ENCODE measurements at regions not wholly inside any gene's neighbourhood (a gene's known extent, or its start where the extent isn't known, plus 50 kb on each side); places are given as distances from the start of the nearest gene placed in this dataset.

DNA sequence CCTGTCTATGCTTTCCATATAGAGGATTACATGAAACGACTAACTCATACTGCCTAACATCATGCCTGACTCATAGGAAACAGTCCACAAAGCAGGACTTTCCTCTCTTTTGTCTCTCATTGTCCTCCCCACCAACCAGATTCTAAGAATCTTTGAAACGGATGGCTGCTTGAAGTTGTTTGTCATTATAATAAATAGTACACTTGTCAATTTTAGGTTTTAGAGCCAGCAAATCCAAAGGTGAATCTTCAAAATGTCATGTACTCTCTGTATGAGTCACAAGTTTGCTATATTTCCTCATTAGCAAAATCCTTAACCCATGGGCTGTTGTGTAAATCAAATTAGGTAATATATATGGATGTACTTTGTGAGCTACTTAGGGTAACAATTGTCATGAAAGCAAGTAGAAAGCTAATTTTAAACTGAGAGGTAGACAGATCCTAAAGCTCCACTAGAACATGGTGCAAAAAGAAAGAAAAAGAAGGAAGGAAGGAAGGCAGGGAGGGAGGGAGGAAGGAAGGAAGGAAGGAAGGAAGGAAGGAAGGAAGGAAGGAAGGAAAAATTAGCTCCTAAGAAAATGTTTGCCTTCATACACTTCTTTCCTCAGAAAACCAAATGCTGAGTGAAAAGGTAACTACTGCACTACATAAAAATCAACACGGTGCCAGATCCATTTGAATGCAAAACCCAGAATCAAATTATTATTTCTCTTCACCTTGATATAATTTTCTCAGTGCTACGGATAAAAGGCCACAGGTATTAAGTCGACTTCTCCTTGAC is 129.5 kb upstream of the PRMT6 start:
- no peak for DNase-seq (ENCODE audit: low read depth in 1 of 2, low spot score in 1 of 2)
- no peak overlapping the region for H3K4me3 ChIP-seq (replicated peaks; ENCODE audit: insufficient read depth, low read length)
- TF ChIP-seq, protein P1, sequence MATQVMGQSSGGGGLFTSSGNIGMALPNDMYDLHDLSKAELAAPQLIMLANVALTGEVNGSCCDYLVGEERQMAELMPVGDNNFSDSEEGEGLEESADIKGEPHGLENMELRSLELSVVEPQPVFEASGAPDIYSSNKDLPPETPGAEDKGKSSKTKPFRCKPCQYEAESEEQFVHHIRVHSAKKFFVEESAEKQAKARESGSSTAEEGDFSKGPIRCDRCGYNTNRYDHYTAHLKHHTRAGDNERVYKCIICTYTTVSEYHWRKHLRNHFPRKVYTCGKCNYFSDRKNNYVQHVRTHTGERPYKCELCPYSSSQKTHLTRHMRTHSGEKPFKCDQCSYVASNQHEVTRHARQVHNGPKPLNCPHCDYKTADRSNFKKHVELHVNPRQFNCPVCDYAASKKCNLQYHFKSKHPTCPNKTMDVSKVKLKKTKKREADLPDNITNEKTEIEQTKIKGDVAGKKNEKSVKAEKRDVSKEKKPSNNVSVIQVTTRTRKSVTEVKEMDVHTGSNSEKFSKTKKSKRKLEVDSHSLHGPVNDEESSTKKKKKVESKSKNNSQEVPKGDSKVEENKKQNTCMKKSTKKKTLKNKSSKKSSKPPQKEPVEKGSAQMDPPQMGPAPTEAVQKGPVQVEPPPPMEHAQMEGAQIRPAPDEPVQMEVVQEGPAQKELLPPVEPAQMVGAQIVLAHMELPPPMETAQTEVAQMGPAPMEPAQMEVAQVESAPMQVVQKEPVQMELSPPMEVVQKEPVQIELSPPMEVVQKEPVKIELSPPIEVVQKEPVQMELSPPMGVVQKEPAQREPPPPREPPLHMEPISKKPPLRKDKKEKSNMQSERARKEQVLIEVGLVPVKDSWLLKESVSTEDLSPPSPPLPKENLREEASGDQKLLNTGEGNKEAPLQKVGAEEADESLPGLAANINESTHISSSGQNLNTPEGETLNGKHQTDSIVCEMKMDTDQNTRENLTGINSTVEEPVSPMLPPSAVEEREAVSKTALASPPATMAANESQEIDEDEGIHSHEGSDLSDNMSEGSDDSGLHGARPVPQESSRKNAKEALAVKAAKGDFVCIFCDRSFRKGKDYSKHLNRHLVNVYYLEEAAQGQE (IDR thresholded peaks at IDR 0.05; ENCODE audit: insufficient replicate concordance, low read depth) = no peak
- TF ChIP-seq POLR2AphosphoS5 (IDR thresholded peaks at IDR 0.05; ENCODE audit: low read depth) = no peak
- TF ChIP-seq, protein P2, sequence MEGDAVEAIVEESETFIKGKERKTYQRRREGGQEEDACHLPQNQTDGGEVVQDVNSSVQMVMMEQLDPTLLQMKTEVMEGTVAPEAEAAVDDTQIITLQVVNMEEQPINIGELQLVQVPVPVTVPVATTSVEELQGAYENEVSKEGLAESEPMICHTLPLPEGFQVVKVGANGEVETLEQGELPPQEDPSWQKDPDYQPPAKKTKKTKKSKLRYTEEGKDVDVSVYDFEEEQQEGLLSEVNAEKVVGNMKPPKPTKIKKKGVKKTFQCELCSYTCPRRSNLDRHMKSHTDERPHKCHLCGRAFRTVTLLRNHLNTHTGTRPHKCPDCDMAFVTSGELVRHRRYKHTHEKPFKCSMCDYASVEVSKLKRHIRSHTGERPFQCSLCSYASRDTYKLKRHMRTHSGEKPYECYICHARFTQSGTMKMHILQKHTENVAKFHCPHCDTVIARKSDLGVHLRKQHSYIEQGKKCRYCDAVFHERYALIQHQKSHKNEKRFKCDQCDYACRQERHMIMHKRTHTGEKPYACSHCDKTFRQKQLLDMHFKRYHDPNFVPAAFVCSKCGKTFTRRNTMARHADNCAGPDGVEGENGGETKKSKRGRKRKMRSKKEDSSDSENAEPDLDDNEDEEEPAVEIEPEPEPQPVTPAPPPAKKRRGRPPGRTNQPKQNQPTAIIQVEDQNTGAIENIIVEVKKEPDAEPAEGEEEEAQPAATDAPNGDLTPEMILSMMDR (IDR thresholded peaks at IDR 0.05; ENCODE audit: insufficient read depth, low read length) = no peak
- TF ChIP-seq GABPA (IDR thresholded peaks at IDR 0.05; ENCODE audit: low read depth) = no peak
- TF ChIP-seq SPI1 (IDR thresholded peaks at IDR 0.05; ENCODE audit: borderline replicate concordance, low read depth) = no peak
- no peak overlapping the region for H3K27ac ChIP-seq (replicated peaks)
- no peaks in the 10 kb centered on the region for H3K27me3 ChIP-seq (ENCODE audit: insufficient read depth, poor library complexity, severe bottlenecking)

DNA sequence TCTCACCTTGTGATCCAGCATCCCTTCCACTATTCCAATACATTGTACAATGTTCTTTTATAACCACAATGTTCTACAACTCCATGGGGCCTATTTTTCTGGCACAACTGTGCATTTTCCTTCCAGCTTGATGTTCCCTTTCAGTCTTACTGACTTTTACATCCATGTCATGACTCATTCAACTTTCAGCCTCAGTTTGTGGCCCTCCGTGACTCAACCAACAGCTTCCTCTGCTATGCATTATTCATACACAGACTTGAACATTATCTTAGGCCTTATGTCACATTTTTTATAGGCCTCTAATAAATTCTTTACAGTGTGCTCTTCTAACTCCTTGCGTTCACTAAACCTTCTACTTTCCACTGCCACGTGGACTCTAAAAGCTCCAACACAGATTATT is 119.4 kb upstream of the PRMT6 start:
- H3K27me3 ChIP-seq (ENCODE audit: insufficient read depth, poor library complexity, severe bottlenecking) = no peaks in the 10 kb centered on the region
- H3K4me3 ChIP-seq (replicated peaks; ENCODE audit: insufficient read depth, low read length) = no peak overlapping the region
- DNase-seq (ENCODE audit: low read depth in 1 of 2, low spot score in 1 of 2) = no peak
- H3K27ac ChIP-seq (replicated peaks) = no peak overlapping the region
- no peak for TF ChIP-seq POLR2AphosphoS5 (IDR thresholded peaks at IDR 0.05; ENCODE audit: low read depth)
- TF ChIP-seq, protein P1 (IDR thresholded peaks at IDR 0.05; ENCODE audit: insufficient replicate concordance, low read depth) = no peak
- TF ChIP-seq, protein P2 (IDR thresholded peaks at IDR 0.05; ENCODE audit: insufficient read depth, low read length) = no peak
- TF ChIP-seq GABPA (IDR thresholded peaks at IDR 0.05; ENCODE audit: low read depth) = no peak
- TF ChIP-seq SPI1 (IDR thresholded peaks at IDR 0.05; ENCODE audit: borderline replicate concordance, low read depth) = no peak

GRCh38 chr1:106944721-106945120 is 111.8 kb upstream of the PRMT6 start:
- Histone ChIP-seq H3K27me3 (ENCODE audit: insufficient read depth, poor library complexity, severe bottlenecking) (no peaks in the 10 kb centered on the region), H3K27ac (replicated peaks) (no peak overlapping the region), H3K4me3 (replicated peaks; ENCODE audit: insufficient read depth, low read length) (no peak overlapping the region)
- no peak for DNase-seq (ENCODE audit: low read depth in 1 of 2, low spot score in 1 of 2)
- TF ChIP-seq POLR2AphosphoS5 (IDR thresholded peaks at IDR 0.05; ENCODE audit: low read depth) = no peak
- TF ChIP-seq, protein P1 (IDR thresholded peaks at IDR 0.05; ENCODE audit: insufficient replicate concordance, low read depth) = no peak
- no peak for TF ChIP-seq GABPA (IDR thresholded peaks at IDR 0.05; ENCODE audit: low read depth)
- TF ChIP-seq, protein P2 (IDR thresholded peaks at IDR 0.05; ENCODE audit: insufficient read depth, low read length) = no peak
- TF ChIP-seq SPI1 (IDR thresholded peaks at IDR 0.05; ENCODE audit: borderline replicate concordance, low read depth) = no peak
